ENCODE measurements at regions not wholly inside any gene's neighbourhood (a gene's known extent, or its start where the extent isn't known, plus 50 kb on each side); places are given as distances from the start of the nearest gene placed in this dataset.
"Not testable (repeated sequence)": the region's sequence is repeated elsewhere in the genome, so short reads cannot be mapped to it uniquely, and the experiment has no call there.

- DNase-seq (ENCODE audit: low spot score) = no peak
Measured at GRCh38 chr20:50449738-50450492, 60.3 kb upstream of the PTPN1 start.

DNA sequence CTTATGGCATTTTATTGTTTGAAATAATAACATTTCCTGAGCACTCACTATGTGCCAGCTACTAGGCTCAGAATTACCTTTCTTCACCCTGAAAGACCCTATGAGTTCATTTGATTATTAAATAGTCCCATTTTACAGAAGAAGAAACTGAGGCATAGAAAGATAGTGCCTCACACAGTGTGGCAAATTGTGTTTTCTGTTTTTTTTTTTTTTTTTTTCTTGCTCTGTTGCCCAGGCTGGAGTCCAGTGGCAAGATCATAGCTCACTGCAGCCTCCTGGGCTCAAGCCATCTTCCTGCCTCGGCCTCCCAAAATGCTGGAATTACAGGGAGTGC, 59.7 kb upstream of the PTPN1 start:
- no peak for DNase-seq (ENCODE audit: low spot score)

DNA sequence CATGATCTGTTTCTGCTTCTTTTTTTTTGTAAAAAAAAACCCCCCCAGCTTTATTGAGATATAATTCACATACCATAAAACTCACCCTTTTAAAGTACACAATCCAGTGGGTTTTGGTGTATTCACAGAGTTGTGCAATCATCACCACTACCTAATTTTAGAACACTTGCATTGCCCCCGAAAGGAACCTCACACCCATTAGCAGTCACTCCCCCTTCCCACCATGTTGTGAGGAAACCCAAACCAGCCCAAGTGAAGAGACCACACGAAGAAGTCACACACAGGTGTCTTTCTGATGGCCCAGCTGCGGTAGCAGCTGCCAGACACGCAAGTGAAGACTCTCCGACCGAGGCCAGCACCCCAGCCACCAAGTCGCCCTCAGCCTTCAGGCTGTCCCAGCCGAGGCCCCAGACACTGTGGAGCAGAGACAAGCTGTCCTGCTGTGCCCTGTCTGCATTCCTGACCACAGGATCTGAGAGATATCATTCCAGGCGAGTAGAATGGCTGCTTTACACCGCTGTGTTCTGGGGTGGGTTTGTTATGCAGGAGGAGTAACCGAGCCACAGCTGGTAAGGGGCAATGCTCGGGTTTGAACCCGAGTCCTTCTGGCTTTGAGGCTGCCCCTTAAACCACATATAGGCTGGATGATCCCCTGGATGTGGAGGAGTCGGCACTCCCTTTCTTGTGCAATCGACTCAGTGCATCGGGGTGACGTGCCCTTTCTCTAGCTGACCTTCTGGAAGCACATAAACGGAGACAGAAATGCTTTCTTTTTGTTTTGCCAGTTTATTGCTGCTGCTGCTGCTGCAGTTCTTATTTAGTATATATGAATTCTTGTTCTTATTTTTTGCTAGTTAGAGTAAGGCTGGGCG, 59.1 kb upstream of the PTPN1 start:
- no peak for DNase-seq (ENCODE audit: low spot score)

DNA sequence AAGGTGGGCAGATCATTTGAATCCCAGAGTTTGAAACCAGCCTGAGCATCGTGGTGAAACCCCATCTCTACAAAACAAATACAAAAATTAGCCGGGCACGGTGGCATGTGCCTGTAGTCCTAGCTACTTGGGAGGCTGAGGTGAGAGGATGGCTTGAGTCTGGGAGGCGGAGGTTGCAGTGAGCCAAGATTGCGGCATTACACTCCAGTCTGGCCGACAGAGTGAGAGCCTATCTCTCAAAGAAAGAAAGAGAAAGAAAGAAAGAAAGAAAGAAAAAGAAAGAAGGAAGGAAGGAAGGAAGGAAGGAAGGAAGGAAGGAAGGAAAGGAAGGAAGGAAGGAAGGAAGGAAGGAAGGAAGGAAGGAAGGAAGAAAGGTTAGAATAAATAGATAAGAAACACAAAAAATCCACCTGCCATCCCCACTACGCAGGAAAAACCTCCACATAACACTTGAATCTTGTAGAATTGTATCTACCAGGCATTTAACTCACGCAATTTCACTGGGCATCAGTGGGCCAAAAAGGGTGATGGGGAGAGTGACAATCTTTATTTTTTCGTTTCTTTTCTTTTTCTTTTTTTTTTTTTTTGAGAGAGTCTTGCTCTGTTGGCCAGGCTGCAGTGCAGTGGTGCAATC, 58.3 kb upstream of the PTPN1 start:
- not testable (repeated sequence) for DNase-seq (ENCODE audit: low spot score)

GRCh38 chr20:50453533-50454244, 56.5 kb upstream of the PTPN1 start:
- no peak for DNase-seq (ENCODE audit: low spot score)

- not testable (repeated sequence) for DNase-seq (ENCODE audit: low spot score)
Measured at GRCh38 chr20:50455245-50455644, 54.9 kb upstream of the PTPN1 start.

DNA sequence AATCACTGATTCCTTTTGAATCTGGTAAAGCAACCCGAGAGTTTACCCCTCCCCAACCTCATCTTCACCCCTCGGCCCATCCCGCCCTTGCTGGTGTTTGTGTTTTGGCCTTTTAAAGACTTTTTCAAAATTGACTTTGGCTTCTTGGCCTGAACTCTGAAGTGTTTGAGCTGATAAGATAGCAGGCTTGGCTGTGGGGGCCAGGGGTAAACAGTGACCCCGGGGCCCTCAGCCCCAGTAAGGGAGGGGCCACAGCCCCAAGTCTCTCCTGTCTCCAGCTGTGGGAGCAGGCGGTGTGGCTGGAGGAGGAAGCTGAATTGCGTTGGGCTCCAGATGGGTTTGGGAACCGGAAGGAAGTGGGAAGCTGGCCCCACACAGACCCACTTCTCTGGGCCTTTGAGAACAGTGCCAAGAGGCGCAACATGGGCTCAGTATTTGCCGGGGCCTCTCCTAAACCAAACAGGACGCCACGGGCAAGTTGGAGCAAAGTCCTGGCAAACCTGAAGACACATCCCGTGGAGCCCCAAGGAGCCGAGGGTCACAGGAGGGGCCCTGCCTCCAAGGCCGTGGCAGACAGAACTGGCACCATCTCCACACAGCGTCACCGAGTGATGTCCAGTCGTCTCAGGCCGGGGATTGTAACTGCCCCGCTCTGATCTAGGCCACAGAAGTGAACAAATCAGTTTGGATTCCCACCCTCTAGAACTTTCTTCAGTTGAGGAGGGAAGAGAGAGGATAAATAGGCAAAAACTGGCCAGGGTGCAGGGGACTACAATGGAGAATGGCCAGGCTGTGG, 54.3 kb upstream of the PTPN1 start:
- no peak for DNase-seq (ENCODE audit: low spot score)

GRCh38 chr20:50456452-50457324, 53.5 kb upstream of the PTPN1 start:
- no peak for DNase-seq (ENCODE audit: low spot score)

- DNase-seq (ENCODE audit: low spot score) = no peak
Measured at GRCh38 chr20:50459124-50459918, 50.9 kb upstream of the PTPN1 start.

GRCh38 chr20:50460115-50460607, 50.0 kb upstream of the PTPN1 start:
- DNase-seq (ENCODE audit: low spot score) = no peak

All from germinal center (tissue), 1 donor.